GOT3 (cell line): ENCODE measurements at regions not wholly inside any gene's neighbourhood (a gene's known extent, or its start where the extent isn't known, plus 50 kb on each side); places are given as distances from the start of the nearest gene placed in this dataset.

ENCODE experiments used
- DNase-seq: peaks from one replicate; lab custom pipeline; 2025; ENCODE audit warnings: mixed read lengths; lab: John Stamatoyannopoulos, UW

DNA sequence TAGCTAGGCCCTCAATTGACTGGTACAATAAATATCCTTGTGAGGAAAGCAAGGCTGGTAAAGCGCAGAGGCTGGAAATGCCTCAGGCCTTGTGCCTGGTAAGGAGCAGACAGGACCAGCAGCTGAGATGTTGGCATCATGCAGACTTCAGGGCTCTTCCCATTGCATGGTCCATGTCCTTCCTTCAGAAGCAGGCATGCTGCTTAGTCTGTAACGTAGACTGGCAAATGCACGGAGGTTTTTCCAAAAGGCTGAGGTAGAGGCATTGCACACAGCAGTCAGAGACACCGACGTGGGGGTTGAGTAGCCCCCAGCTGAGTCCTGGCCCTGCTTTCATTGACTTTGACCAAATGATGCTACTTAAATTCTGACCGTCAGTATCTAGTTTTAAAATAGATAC is 87.1 kb downstream of the ADRB2 start:
- no peak for DNase-seq

DNA sequence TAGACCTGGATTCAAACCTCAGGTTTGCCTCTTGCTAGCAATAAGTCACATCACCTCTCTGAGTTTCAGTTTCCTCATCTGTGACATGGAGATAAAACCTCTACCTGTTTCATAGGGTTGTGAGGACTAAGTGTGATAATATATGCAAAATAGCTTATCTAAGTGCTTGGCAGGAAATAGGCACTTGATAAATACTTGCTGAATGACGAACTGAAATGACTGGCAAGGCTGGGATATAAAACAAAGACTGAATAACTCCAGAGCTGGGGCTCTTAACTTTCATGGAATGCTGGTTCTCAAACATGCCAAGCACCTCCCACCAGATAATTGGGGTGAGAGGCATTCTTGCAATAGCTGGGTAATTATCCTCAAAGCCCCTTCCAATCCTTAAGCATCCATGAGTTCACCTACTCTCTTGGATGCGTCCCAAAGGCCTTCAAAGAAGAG is 87.6 kb downstream of the ADRB2 start:
- no peak for DNase-seq

DNA sequence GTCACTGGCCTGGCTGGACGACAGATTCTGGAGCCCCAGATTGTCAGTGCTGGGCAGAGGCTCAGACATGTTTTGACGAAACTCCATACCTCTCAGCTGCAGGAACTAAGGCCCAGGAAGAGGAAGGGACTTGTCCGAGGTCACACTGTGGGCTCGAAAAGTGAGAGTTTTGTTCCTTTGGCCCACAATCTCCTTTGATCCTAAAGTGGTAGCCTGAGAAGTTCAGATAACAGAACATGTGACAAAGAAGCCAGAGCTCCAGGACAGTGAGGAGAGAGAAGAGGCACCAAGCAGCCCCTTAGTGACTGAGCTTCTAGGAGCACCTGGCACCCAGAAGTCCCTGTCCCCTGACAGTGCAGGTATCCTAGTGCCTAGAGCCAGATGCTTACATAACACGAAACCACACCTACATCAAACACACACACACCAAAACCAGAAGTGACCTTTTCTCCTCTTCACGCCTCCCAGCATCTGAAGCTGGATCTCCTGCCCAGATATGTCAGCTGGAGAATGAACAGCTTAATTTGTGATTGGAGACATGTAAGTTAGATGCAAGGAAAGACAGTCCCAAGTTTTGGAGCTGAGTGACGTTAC is 88.9 kb downstream of the ADRB2 start:
- no peak for DNase-seq

DNA sequence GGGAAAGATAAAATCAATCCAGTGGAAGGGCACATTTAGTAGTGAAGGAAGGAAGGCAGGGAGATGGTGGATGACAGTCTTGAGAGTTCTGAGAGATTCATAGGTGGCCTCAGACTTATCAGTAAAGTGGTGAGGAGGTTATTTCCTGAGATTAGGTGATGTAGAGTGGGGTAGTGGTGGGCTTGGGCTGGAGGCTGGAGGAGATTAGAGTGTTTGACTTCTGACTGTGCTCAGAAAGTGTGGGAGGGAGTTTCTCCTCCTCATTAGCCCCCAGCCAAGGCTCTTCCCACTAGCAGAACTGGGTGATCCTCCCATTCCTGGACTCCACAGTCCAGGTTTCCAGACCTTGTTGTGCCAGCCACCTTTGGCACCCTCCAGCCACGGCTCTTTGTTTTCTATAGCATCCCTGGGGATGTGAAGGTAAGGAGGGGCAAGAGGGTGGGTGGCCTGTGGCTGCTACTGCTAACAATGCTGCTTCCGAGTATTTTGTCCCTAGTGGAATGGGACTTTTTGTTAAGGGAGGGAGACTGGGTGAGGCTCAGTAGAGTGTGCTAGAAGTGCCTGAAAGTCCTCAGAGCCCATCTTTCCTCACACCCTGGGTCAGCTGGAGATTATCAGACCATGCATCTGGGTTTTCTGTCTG is 94.4 kb downstream of the ADRB2 start:
- no peak for DNase-seq

DNA sequence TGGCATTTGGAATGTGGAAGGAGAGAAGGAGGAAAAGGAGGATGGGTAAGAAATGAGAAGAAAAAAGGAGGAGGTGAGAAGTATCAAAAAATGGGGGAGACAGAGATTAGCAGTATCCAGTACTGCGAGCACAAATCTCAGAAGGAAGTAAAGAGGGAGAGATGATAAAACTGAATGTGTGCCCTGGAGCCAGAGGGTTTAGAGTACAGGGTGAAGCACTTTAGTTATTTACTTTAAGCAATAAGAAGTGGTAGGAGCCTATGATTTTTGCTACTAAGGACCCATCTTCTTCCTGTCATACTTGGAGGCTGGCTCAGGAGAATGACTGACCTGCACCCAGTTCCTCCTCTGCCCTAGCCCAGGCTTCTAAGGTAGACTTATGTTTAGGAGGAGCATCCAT is 94.9 kb downstream of the ADRB2 start:
- DNase-seq: no peak

DNA sequence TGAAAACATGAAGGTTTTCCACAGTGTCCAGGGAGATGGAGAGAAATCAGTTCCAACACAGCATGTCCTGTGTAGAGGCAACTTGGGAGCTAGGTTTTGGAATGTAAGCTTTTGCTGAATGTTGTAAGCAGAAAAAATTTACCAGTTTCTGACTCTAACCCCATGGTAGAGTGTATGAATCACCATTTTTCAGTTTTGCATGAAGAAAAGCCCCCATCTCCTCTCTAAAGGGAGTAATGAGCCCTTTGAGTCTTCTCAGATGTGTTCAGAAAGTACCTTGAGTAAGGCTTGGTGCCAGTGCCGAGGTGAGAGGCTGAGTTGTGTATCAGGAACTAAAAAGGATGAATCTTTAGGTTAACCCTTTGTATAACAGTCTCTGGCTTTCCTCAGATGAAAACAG is 96.2 kb downstream of the ADRB2 start:
- no peak for DNase-seq

DNA sequence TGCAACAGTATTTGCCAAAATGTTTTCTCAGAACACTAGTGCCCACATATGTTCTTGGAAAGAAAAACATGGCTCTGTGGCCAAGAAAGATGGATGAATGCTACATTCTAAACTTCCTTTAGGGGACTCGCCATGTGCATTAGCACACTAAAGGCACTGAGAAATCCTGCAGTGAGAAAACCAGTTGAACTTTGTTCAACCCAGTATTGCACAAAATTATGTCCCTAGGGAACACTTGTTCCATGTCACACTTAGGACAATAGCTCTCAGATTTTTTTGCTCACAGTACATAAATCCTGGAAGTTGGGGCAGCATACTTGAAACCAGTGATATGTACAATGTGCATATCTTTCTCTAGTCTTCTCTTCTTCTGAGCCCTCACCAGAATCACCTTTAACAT is 96.6 kb downstream of the ADRB2 start:
- no peak for DNase-seq

DNA sequence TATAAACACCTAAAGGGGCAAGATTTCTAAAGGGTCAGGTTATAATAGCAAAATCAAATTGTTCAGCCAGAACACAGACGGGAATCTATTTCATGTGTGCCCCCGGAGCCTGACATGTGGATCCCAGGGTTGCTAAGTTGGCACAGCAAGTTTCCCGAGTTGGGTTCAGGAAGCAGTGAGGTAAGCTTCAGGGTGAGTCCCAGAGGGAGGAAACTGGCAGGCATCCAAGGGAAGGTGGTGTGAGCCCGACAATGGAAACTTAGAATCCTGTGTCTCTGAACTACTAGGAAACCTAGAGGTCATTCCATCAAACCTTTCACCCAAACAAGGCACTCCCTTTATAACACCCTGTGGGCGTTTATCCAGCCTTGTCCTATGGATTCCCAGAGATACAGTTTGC is 98.4 kb downstream of the ADRB2 start:
- no peak for DNase-seq

DNA sequence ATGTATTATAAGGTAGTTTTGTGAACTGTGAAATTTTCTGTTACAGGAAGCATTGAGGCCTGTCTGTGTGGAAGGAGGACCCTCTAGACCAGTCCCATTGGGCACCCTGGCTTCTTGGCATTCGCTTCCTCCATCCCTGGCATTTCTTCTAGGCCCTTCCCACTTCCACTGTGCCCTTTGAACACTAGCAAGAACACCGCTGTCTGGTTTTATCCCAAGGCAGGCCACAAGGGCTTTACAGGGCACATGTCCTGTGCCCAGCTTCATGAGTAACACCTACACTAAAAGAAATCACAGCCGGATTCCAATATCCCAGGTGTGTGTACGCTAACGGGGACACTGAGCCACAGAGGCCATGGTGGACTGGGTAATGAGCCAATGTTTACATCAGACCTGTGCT is 99.8 kb downstream of the ADRB2 start:
- DNase-seq: no peak

DNA sequence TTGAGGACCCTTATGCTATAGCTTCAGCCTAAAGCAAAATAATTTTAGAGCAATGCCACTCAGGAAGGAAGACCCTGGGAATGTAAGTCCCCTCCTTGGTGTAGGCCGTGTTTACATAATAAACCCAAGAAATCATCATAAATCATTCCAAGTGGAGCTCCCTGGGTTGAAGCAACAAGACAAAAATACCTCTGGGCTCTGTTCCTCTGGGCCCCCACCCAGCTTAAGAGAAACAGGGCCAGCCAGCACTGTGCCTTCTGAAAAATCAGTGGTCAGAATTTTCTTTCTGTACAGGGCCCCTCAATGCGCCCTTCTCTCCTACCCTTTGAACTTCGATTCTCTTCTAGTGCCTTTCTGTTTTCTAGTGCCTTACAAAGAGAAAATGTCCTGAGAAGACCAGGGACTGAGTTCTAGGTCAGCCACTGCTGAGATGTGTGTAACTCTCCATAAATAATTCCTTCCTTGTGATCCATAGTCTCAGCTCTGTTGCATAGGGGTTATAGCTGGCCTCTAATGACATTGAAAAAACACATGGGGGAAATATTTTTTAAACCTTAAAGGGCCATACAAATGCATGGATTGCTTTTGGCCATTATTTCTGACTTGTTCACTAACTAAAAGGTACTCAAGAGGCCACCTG is 101.0 kb downstream of the ADRB2 start:
- no peak for DNase-seq

DNA sequence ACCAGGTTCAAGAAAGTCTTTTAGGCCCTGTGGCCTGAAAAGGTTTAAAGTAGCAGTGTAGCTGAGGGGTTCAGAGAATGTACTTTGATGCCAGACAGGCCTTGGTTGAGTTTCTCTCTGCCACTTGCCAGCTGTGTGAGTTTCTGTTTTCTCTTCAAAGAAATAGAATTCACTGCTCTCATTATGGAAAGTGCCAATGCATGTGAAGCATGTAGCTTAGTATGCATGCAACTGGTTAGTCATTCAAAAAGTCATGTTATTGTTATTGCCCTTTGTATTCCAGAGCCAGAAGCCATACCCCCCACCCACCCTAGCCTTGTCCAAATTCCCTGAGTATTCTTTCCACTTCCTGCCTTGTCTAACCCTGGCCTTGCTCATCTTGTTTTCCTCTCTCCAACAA is 101.7 kb downstream of the ADRB2 start:
- no peak for DNase-seq

DNA sequence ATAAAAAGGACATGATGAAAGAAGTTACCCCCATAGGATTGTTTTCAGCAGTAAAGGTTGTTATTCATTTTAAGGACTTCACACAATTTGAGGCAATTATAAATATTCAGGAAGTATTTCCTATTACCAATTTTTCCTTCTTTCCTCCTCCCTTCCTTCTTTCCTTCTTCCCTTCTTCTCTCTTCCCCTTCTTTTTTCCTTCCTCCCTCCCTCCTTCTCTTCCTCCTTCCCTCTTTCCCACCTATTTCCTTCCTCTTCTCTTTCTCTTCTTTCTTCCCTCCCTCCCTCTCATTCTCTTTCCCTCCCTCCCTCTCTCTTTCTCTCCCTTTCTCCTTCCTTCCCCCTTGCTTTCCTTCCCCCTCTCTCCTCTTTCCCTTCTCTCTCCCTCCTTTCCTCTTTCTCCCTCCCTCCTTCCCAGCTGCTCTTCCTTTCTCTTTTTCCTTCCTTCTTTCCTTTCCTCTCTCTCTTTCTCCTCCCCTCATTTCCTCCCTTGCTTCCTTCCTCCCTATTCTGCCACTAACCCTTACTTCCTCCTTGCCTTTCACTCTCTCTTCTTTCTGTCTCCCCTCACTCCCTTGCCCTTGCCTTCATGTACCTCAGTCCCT is 105.1 kb downstream of the ADRB2 start:
- DNase-seq: no peak

DNA sequence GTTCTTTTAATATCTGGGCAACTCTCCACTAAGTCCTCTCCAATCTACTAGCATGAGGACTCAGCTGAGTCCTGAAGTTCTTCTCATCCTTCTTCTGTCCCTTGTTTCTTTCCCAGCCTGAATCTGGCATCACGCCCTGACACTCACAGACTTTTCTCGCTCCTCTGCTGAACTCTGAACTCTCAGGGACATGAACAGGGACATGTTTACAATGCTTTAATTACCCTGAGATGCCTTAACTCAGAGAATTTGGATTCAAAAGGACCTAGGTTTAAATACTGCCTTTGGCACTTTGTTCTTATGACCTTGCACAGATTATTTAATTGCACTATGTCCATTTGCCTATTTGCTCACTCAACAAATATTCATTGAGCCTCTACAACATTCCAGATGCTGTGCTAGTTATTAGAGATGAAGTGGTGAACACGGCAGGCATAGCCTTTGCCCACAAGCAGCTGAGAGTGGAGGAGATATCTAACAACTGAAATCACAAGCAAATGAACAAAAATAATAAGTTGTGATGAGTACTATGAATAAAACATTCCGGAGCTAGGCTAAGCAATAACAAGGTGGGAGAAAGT is 106.0 kb downstream of the ADRB2 start:
- no peak for DNase-seq

DNA sequence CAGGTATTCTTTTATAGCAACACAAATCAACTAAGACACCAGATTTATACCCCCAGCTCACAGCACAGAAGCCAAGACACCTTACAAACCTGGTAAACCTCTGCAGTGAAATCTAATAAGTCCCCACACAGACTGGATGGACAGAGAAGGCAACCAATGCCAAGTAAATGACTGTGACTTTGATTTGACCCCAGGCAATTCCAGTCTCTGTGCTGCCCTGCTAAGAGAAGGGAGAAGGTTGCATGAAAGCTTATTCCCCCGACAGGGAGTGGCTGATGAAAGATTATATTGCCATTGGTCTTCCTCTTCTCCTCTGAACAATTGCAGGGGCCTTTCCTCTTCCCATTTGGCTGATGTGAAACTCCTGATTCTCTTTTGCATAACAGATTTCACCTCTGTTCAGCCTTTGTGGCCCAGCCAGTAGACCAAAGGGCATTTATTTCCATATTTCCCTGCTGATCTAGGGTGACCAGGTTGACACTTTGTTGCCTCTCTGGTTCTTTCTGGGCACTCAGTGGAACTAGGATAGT is 107.6 kb downstream of the ADRB2 start:
- no peak for DNase-seq

DNA sequence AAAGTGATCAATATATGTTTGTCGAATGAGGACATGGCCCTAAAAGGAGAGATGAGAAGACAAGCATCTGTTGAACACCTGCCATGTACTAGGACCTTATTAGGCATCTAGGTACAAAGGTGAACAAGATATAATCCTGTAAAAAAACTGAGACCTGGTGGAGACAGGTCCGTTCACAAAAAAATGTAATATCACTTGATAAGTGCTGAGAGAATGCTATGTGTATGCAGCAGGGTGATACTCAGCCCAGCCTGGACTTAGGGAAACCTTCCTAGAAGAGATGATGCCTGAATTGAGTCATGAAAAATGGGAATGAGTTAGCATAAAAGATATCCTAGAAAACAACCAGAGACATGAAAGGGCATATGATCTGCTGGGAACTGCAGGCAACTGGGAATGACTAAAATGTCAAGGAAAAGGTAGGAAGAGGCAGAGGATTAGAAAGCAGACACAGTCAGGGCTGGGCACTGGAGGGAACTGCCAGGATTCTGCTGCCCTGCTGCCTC is 108.5 kb downstream of the ADRB2 start:
- no peak for DNase-seq

DNA sequence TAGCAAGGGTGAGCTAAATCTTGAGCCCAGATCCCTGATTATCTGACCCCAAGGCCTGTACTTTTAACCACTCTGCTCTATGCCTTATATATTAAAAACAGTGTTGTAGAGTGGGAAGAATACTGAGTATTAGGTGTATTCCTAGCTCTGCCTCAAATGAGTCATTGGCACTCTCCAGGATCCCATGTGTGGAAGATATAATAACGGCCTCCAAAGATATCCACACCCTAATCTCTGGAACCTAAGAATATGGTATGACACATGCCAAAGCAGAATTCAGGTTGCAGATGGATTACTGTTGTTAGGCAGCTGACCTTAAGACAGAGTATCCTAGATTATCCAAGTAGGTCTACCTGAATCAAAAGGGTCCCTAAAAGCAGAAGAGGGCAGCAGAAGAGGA is 110.8 kb downstream of the ADRB2 start:
- no peak for DNase-seq

DNA sequence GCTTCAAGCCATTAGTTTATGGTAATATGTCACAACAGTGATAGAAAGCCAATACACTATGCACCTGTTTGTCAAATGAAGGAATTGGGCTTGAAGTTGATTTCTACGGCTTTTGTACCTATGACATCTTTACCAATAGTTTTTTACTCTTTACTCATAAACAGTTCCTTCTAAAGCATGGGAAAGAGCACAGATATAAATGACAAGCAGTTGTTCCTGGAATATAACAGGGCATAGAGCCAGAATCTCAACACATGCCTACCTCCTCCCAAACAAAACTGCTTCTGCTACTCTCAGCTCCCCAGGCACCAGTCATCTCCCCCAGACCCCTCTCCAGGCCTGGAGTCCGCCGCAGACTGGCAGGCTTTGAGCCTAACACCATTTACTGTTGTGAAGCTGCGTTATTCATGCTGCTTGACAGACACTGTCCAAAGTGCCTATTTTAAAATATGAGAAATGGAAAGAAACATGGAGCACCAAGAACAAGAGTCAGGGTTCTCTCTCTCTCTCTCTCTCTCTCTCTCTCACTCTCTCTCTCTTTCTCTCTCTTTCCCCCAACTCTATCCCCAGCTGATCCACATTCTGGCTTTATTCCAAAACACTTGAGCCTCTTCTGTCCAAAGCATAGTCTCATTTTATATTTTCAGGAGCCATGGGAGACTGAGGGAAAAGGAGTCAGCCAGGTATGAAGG is 111.6 kb downstream of the ADRB2 start:
- DNase-seq: no peak

DNA sequence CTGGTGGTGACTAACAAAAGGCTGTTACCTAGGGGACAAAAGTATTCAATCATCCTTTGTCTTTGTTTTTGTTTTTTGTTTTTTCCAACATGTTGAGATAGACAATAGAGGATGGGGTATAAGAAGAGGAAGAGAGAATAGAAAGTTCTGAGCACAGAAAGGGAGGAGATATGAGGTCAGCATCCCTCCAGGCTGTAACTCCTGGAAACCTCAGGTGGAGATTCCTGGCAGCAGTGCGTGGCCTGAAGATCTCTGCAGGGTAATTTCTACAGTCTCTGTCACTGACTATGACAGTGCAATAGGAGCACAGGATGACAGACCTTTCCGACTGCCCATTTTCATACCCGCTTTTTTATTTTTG is 112.1 kb downstream of the ADRB2 start:
- DNase-seq: no peak

DNA sequence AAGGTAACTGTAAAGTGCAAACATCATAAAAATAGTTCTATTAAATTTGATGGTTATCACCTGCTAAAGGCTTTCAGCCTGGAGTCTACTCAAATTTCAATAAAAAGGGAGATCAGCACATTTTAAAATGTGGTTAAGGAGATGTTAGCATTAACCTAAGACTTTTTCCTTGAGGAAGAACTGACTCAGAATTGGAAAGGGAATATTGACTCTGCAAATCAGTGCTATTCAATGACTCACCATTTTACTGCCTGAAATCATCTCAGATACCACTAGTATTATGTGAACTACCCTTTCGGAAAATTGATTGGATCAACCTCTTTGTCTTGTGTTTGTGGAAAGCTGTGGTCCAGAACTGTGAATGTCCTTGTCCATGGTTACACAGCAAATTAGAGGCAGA is 113.3 kb downstream of the ADRB2 start:
- no peak for DNase-seq

DNA sequence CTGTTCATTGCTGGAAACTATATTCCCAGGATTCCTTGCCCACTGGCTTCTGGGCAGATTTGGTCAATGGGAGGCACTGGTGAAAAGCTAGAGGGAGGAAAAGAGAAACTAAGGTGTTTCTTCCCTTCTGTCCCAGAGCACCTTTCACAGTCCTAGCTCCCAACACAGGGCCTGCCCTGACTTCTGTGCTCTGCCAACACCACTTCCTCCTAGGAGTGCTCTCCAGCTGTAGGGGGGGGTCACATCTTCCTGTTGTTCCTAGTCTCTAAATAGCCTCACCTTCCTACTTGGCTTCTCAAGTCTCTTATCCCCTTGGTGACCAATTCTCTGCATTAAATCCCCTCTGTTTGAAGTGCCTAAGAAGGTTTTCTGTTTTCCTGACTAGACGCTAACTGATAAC is 115.4 kb downstream of the ADRB2 start:
- DNase-seq: no peak

DNA sequence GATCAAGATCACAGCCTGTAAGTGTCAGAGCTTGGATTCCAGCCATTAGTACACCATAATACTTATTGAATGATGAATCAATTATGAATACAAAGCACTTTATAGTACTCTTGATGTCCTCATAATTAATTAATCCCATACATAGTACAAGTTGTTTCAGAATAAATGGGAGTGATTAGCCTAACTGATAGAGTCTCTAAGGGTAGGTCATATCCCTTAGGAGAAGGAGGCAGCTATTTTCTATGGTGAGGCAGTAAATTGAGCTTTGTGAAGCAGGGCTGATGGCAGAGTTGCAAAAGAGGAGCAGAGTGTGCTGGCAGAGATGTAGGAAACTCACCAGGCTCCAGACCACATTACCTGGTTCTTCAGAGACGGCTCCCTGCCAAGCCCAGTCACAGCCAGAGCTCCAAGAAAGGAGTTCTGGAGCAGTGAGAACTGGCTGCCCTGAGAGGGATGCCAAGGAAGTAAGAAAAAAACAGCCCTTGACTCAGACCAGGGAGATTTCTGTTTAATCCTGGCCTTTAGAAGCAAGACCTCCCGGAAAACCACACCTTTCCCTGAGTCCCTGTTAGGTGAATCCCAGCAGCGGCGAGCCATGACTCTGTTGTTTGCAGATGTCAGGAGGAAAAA is 112.9 kb downstream of the SH3TC2 start:
- DNase-seq: no peak

DNA sequence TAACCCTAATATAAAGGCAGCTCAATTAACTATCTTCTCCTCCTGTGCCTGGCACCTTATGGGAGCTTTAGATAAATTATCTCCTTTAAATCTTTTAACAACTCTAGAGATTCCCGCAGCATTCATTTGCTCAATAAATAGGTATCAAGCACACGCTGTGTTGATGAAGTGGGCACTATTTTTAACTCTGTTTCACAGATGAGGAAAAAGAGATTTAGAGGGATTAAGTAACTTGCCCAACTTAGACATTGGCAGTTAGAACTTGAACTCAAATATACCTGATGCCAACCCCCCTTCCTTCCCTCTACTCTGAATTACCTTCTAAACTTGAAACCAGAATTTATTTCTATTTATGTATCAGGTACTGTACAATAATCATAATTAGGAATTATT is 112.4 kb downstream of the SH3TC2 start:
- no peak for DNase-seq
